GM18505 (cell line): ENCODE measurements at regions not wholly inside any gene's neighbourhood (a gene's known extent, or its start where the extent isn't known, plus 50 kb on each side); places are given as distances from the start of the nearest gene placed in this dataset.

Source experiments
- ATAC-seq: cut with Tn5 transposase; IDR thresholded peaks from one replicate; pipeline ENCODE4 v1.9.1; 2021; ENCODE audit not compliant: unreplicated experiment
- POLR2A ChIP-seq: IDR thresholded peaks from 4 replicates; pipeline ENCODE4 v1.6.1; 2011; ENCODE audit warnings: borderline replicate concordance; ENCODE audit not compliant: insufficient read depth, insufficient read length; ENCODE audit errors: extremely low read depth

DNA sequence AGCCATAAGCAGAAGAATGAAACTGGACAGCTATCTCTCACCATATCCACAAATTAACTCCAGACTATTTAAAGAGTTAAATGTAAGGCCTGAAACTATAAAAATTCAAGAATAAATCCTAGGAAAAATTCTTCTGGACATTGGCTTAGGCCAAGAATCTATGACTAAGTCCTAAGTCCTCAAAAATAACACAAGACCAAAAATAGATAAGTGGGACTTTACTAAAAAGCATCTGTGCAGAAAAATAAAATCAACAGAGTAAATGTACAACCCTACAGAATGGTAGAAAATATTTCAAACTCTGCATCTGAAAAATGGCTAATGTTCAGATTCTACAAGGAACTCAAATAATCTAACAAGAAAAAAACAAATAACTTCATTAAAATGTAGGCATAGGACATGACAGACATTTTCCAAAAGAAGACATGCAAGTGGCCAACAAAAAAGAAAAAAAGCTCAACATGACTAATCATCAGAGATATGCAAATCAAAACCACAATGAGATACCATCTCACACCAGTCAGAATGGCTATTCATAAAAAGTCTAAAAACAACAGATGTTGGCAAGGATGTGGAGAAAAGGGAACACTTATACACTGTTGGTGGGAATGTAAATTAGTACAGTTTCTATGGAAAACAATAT, 61.0 kb upstream of the PPFIA2 start:
- TF ChIP-seq POLR2A: no peak
- no peak for ATAC-seq

DNA sequence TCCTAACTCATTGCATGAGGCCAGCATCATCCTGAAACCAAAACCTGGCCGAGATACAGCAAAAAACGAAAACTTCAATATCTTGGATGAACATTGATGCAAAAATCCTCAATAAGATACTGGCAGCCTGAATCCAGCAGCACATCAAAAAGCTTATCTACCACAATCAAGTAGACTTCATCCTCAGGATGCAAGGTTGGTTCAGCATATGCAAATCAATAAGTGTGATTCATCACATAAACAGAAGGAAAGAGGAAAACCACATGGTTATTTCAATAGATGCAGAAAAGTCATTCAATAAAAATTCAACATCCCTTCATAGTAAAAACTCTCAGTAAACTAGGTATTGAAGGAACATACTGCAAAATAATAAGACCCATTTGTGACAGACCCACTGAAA, 56.5 kb upstream of the PPFIA2 start:
- no peak for TF ChIP-seq POLR2A

DNA sequence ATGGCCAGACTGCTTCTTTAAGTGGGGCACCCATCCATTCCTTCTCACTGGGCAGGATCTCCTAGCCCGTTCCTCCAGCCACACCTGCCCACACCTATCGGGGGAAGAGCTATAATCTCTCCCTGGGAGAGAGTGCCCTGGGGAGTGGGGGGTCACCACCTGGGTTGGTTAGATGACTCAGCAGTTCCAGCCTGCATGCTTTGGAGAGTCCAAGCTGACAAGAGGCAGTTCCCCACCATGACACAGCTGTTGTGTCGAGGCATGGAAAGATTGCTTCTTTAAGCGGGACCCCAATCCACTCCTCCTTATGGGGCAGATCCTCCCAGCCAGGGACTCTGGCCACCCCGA, 52.6 kb upstream of the PPFIA2 start:
- no peak for ATAC-seq
- TF ChIP-seq POLR2A: no peak

More for the DNA sequence above, 56.5 kb upstream of the PPFIA2 start:
- no peak for ATAC-seq

DNA sequence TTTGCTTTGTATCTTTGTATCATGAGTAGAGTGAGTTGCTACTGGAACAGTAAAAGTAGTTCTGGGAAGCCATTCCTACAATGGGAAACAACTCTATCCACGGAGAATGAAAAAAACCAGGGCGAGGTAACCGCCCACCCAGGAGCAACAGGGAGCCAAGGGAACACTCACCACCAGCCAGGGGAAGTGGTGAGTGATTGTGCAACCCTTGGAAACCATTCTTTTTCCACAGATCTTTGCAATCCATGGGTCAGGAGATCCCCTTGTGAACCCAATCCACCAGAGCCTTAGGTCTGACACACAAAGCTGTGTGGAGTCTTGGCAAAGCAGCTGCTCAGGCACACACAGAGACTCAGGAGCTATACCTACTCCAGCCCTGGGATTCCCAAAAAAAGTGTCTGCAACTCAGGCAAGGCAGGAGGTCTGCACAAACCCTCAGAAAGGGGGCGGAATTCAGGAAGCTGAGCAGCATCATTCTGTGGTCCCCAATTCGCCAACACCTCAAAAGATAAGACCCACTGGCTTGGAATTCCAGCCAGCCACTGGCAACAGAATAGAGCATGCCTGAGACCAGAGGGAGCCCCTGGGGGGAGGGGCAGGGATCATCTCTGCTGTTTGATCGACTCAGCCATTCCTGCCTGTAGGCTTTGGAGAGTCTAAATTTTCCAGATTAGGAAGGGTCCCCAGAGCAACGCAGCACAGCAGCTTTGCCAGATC, 52.1 kb upstream of the PPFIA2 start:
- TF ChIP-seq POLR2A: no peak

DNA sequence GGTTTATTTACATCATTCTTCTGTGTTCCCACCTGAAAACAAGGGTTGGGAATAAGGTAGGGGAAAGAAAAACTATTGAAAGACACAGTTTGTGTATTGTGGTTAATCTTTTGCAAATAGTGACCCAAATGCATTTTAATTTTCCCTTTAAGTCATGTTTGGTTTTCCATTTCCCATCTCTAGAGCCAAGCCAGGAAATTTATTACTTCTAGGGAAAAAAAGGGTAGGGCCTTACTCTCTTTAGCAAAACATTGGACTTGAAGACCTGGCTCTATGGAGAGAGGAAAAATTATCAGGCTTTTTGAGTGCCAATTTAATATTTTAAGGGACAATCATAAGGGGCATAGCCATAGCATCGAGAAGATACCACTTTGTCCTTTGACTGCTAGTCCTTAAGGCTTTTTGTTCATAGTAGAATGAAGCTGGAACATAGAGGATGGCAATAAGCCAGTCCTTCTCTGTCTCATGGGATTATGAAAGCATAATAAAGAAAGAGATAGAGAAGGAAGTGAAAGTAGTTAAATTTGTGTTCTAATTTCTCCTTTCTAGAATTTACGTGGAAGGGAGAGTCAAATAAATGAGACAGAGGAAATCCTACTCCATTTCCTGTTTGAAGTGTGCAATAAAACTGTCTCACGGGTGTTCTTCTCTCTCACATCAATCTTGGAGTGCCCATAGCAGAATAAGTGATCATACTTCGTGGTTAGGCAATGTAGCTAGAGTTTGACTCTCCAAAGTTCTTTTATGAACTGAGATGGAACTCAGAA, 50.9 kb upstream of the PPFIA2 start:
- ATAC-seq: peak; percentile 84
- no peak for TF ChIP-seq POLR2A

More for the DNA sequence above, 52.1 kb upstream of the PPFIA2 start:
- no peak for ATAC-seq

DNA sequence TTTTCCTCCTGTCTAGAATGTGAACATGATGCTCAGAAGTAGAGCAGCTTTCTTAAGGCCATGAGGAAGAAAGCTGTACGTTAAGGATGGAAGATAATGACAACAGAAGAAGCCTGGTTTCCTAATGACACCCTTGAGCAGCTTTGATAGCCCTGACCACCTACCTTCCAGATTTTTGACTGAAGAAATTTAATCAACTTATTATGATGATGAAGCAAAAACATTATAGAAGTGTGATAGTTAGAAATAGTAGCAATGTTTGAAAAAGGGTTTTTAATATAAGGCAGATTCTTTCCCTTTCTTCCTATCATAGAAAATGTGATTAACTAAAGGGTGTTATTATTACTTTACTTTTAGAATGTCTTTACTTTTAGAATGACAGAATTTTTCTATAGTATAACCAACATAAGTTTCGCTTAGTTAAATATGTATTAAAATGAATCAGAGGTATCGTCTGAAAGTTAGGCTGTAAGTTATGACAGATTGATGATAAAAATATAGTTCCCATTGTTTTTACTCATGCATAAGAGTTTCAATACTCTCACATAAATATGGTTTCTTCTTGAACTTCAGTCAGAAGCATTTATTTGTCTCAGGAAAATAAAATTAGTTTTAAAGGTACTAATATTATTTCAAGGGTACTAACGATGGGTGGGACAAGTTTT, 50.1 kb upstream of the PPFIA2 start:
- no peak for TF ChIP-seq POLR2A
- no peak for ATAC-seq
